Parathyroid adenoma (tissue), 2 donors: ENCODE measurements at regions not wholly inside any gene's neighbourhood (a gene's known extent, or its start where the extent isn't known, plus 50 kb on each side); places are given as distances from the start of the nearest gene placed in this dataset.

ENCODE experiments used
- H2AFZ ChIP-seq: fragments of 300-600 bp; sonication (generic); one replicate; pipeline ENCODE4 v1.7.0; 2017; ENCODE audit warnings: antibody characterized with exemption, mild to moderate bottlenecking
- H3K27ac ChIP-seq: fragments of 300-600 bp; sonication (generic); one replicate; pipeline ENCODE4 v1.7.0; 2017
- H3K27me3 ChIP-seq: fragments of 300-600 bp; sonication (generic); one replicate; pipeline ENCODE4 v1.7.0; 2017; ENCODE audit warnings: low read length; ENCODE audit not compliant: control insufficient read depth, insufficient read depth
- H3K36me3 ChIP-seq: fragments of 300-600 bp; sonication (generic); one replicate; pipeline ENCODE4 v1.7.0; 2017; ENCODE audit warnings: low read length; ENCODE audit not compliant: control insufficient read depth, insufficient read depth
- H3K4me1 ChIP-seq: fragments of 300-600 bp; sonication (generic); one replicate; pipeline ENCODE4 v1.7.0; 2017; ENCODE audit warnings: control low read depth
- H3K4me2 ChIP-seq: fragments of 300-600 bp; sonication (generic); one replicate; pipeline ENCODE4 v1.7.0; 2017; ENCODE audit warnings: low read length
- H3K4me3 ChIP-seq: fragments of 300-600 bp; sonication (generic); one replicate; pipeline ENCODE4 v1.7.0; 2017; ENCODE audit warnings: low read depth, low read length
- H3K79me2 ChIP-seq: fragments of 300-600 bp; sonication (generic); one replicate; pipeline ENCODE4 v1.7.0; 2017; ENCODE audit warnings: control low read depth
- H3K9ac ChIP-seq: fragments of 300-600 bp; sonication (generic); one replicate; pipeline ENCODE4 v1.7.0; 2017; ENCODE audit warnings: mild to moderate bottlenecking
- H3K9me3 ChIP-seq: fragments of 300-600 bp; sonication (generic); one replicate; pipeline ENCODE4 v1.7.0; 2017; ENCODE audit warnings: low read length; ENCODE audit not compliant: control insufficient read depth
- CTCF ChIP-seq: fragments of 300-600 bp; sonication (generic); IDR thresholded peaks from one replicate; pipeline ENCODE4 v1.7.0; 2017; ENCODE audit warnings: antibody characterized with exemption, mild to moderate bottlenecking
- donor health status: primary hyperparathyroidism.

- H3K4me1 ChIP-seq: no peaks in the 10 kb centered on the region
- H3K27me3 ChIP-seq: no peaks in the 10 kb centered on the region
- no peaks in the 10 kb centered on the region for H3K79me2 ChIP-seq
- H3K9me3 ChIP-seq: no peaks in the 10 kb centered on the region
- no peak overlapping the region for H3K9ac ChIP-seq
- no peak overlapping the region for H3K4me2 ChIP-seq
- H3K4me3 ChIP-seq: no peak overlapping the region
- no peak overlapping the region for H2AFZ ChIP-seq
- TF ChIP-seq CTCF: peak; percentile 25
- no peak overlapping the region for H3K27ac ChIP-seq
- H3K36me3 ChIP-seq: no peaks in the 10 kb centered on the region
These were observed 50.0 kb downstream of the SPRING1 start for GRCh38 chr12:116687888-116688287.

- H3K9me3 ChIP-seq: no peaks in the 10 kb centered on the region
- no peaks in the 10 kb centered on the region for H3K79me2 ChIP-seq
- H3K27ac ChIP-seq: no peak overlapping the region
- no peaks in the 10 kb centered on the region for H3K27me3 ChIP-seq
- H3K9ac ChIP-seq: no peak overlapping the region
- H3K4me2 ChIP-seq: no peak overlapping the region
- no peak overlapping the region for H3K4me3 ChIP-seq
- no peak overlapping the region for H2AFZ ChIP-seq
- H3K4me1 ChIP-seq: no peaks in the 10 kb centered on the region
- no peaks in the 10 kb centered on the region for H3K36me3 ChIP-seq
- TF ChIP-seq CTCF: no peak
These were observed 53.0 kb downstream of the SPRING1 start for GRCh38 chr12:116684891-116685290.

GRCh38 chr12:116677202-116677661 is 60.6 kb downstream of the SPRING1 start:
- Histone ChIP-seq H3K9ac (no peak overlapping the region), H3K27ac (no peak overlapping the region), H3K27me3 (no peaks in the 10 kb centered on the region)

GRCh38 chr12:116675339-116676107 is 62.3 kb downstream of the SPRING1 start:
- no peak for TF ChIP-seq CTCF
- Histone ChIP-seq H3K79me2 (no peaks in the 10 kb centered on the region), H3K27me3 (no peaks in the 10 kb centered on the region), H3K27ac (peak overlapping the region; percentile 42), H2AFZ (no peak overlapping the region), H3K9me3 (no peaks in the 10 kb centered on the region), H3K9ac (no peak overlapping the region), H3K4me3 (no peak overlapping the region), H3K4me1 (no peaks in the 10 kb centered on the region), H3K36me3 (no peaks in the 10 kb centered on the region), H3K4me2 (no peak overlapping the region)

More at GRCh38 chr12:116677202-116677661, 60.6 kb downstream of the SPRING1 start:
- Histone ChIP-seq H3K9me3 (no peaks in the 10 kb centered on the region), H3K4me1 (no peaks in the 10 kb centered on the region), H3K79me2 (no peaks in the 10 kb centered on the region), H2AFZ (no peak overlapping the region), H3K36me3 (no peaks in the 10 kb centered on the region), H3K4me2 (no peak overlapping the region), H3K4me3 (no peak overlapping the region)
- TF ChIP-seq CTCF: no peak
